ENCODE measurements at regions not wholly inside any gene's neighbourhood (a gene's known extent, or its start where the extent isn't known, plus 50 kb on each side); places are given as distances from the start of the nearest gene placed in this dataset.

GRCh38 chr20:8935878-8936277 lies 133.0 kb upstream of the PLCB4 start:
- ATAC-seq (ENCODE audit: low FRiP score) (no peak), DNase-seq (ENCODE audit: low spot score) (no peak)
- no peak for TF ChIP-seq CTCF (IDR thresholded peaks at IDR 0.05)

- TF ChIP-seq CTCF (IDR thresholded peaks at IDR 0.05): no peak
These were observed 130.4 kb upstream of the PLCB4 start for GRCh38 chr20:8938532-8938931.

GRCh38 chr20:8940326-8940725 lies 128.6 kb upstream of the PLCB4 start:
- ATAC-seq (ENCODE audit: low FRiP score) (peak; percentile 44), DNase-seq (ENCODE audit: low spot score) (no peak)
- TF ChIP-seq CTCF (IDR thresholded peaks at IDR 0.05): no peak

More at GRCh38 chr20:8938532-8938931, 130.4 kb upstream of the PLCB4 start:
- ATAC-seq (ENCODE audit: low FRiP score): no peak
- no peak for DNase-seq (ENCODE audit: low spot score)

GRCh38 chr20:8943631-8944030 lies 125.3 kb upstream of the PLCB4 start:
- DNase-seq (ENCODE audit: low spot score): no peak
- TF ChIP-seq CTCF (IDR thresholded peaks at IDR 0.05): no peak
- ATAC-seq (ENCODE audit: low FRiP score): no peak

- DNase-seq (ENCODE audit: low spot score) (no peak), ATAC-seq (ENCODE audit: low FRiP score) (no peak)
- TF ChIP-seq CTCF (IDR thresholded peaks at IDR 0.05): no peak
These were observed 122.6 kb upstream of the PLCB4 start for GRCh38 chr20:8946036-8946940.

- no peak for ATAC-seq (ENCODE audit: low FRiP score)
- TF ChIP-seq CTCF (IDR thresholded peaks at IDR 0.05): no peak
- DNase-seq (ENCODE audit: low spot score): no peak
These were observed 120.4 kb upstream of the PLCB4 start for GRCh38 chr20:8948442-8949020.

GRCh38 chr20:8951164-8951563 lies 117.7 kb upstream of the PLCB4 start:
- no peak for TF ChIP-seq CTCF (IDR thresholded peaks at IDR 0.05)
- ATAC-seq (ENCODE audit: low FRiP score) (no peak), DNase-seq (ENCODE audit: low spot score) (no peak)

All from omental fat pad (tissue), 3 donors.